ENCODE measurements at regions not wholly inside any gene's neighbourhood (a gene's known extent, or its start where the extent isn't known, plus 50 kb on each side); places are given as distances from the start of the nearest gene placed in this dataset.

DNA sequence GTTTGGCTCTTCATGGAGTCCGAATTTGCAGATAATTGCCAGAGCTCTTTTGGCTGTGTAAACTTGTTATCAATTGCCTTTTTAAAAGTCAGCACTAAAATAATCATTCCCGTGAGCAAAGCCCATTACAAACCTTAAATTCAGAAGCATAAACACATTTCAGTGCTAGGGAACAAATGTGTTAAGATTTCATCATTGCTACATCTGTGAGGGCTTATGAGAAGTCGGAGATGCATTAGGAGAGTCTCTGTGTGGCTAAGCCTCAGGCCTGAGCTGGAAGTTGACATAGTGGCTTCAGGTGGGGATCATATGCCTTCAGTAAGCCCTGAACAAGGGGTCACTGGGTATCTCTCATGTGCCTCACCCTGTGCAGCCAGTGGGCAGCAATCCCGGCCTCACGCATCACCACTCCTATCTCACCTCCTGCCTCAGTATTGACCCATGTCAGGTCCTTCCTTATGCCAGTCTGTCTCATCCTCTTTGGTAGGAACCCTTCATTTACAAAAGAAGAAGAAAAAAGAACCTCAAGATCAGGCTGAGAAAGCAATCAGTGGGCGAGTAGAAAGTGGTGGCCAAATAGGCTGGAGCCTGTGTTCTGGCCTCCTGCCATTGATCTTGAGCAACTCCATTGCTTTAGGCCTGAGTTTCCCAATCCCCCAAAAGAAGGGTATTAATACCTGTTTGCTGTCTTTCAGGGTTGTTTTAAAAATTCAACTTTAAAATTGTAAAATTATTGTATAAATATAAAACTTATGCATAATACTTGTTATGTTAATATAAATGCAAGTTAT lies 233.5 kb downstream of the IL20RB start:
- TF ChIP-seq, protein P1, sequence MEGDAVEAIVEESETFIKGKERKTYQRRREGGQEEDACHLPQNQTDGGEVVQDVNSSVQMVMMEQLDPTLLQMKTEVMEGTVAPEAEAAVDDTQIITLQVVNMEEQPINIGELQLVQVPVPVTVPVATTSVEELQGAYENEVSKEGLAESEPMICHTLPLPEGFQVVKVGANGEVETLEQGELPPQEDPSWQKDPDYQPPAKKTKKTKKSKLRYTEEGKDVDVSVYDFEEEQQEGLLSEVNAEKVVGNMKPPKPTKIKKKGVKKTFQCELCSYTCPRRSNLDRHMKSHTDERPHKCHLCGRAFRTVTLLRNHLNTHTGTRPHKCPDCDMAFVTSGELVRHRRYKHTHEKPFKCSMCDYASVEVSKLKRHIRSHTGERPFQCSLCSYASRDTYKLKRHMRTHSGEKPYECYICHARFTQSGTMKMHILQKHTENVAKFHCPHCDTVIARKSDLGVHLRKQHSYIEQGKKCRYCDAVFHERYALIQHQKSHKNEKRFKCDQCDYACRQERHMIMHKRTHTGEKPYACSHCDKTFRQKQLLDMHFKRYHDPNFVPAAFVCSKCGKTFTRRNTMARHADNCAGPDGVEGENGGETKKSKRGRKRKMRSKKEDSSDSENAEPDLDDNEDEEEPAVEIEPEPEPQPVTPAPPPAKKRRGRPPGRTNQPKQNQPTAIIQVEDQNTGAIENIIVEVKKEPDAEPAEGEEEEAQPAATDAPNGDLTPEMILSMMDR (IDR thresholded peaks at IDR 0.05; ENCODE audit: insufficient read depth, low read depth, low read length): no peak
- no peak for TF ChIP-seq EZH2 (IDR thresholded peaks at IDR 0.05; ENCODE audit: insufficient read depth, low read length)
